Fibroblast of lung (primary cell): ENCODE measurements at regions not wholly inside any gene's neighbourhood (a gene's known extent, or its start where the extent isn't known, plus 50 kb on each side); places are given as distances from the start of the nearest gene placed in this dataset.

Experiments used
- DNase-seq, 2 donors: peaks; one replicate each; pipeline versions ENCODE4 v3.0.0 to v3.0.0-alpha.2; 2010; ENCODE audit warnings: low read depth in 2 of 2
- H2AFZ ChIP-seq: 2 replicates; pipeline ENCODE4 v1.5.1; 2012; ENCODE audit warnings: low read length, control low read depth, inconsistent platforms
- H3K27ac ChIP-seq: 2 replicates; pipeline ENCODE4 v1.5.1; 2011; ENCODE audit warnings: low read length, control low read depth; ENCODE audit not compliant: insufficient read depth
- H3K27me3 ChIP-seq: 2 replicates; pipeline ENCODE4 v1.5.1; 2011; ENCODE audit warnings: mild to moderate bottlenecking, low read length; ENCODE audit not compliant: control insufficient read depth, insufficient read depth
- H3K36me3 ChIP-seq: 2 replicates; pipeline ENCODE4 v1.5.1; 2011; ENCODE audit warnings: low read length; ENCODE audit not compliant: control insufficient read depth, insufficient read depth
- H3K4me1 ChIP-seq: 2 replicates; pipeline ENCODE4 v1.5.1; 2011; ENCODE audit warnings: low read length; ENCODE audit not compliant: control insufficient read depth, insufficient read depth; ENCODE audit errors: extremely low read depth
- H3K4me2 ChIP-seq: 2 replicates; pipeline ENCODE4 v1.5.1; 2011; ENCODE audit warnings: low read length, control low read depth; ENCODE audit not compliant: insufficient read depth; ENCODE audit errors: extremely low read depth
- H3K4me3 ChIP-seq, 4 experiments: fragments of 200-600 bp in 1 of 4; sonication (generic) in 1 of 4; replicated peaks in 1 of 4; 2 replicates each; pipeline ENCODE4 v1.5.1; 2011 to 2016; ENCODE audit warnings: low read length in 4 of 4, low read depth in 3 of 4, mild to moderate bottlenecking in 3 of 4, control low read depth in 2 of 4, inconsistent platforms in 1 of 4, mixed read lengths in 1 of 4; ENCODE audit not compliant: insufficient read depth in 1 of 4; ENCODE audit errors: control extremely low read depth in 1 of 4
- H3K79me2 ChIP-seq: 2 replicates; pipeline ENCODE4 v1.5.1; 2012; ENCODE audit warnings: mild to moderate bottlenecking, low read length, inconsistent platforms; ENCODE audit not compliant: control insufficient read depth, insufficient read depth
- H3K9ac ChIP-seq: 2 replicates; pipeline ENCODE4 v1.5.1; 2011; ENCODE audit warnings: mild to moderate bottlenecking, low read length, control low read depth; ENCODE audit not compliant: insufficient read depth
- H3K9me3 ChIP-seq: 2 replicates; pipeline ENCODE4 v1.5.1; 2012; ENCODE audit warnings: low read depth, low read length; ENCODE audit not compliant: control insufficient read depth, insufficient read depth
- H4K20me1 ChIP-seq: 2 replicates; pipeline ENCODE4 v1.5.1; 2011; ENCODE audit warnings: low read length; ENCODE audit not compliant: control insufficient read depth, insufficient read depth; ENCODE audit errors: extremely low read depth
- CTCF ChIP-seq, 2 donors: IDR thresholded peaks in 1 of 2; conservative IDR thresholded peaks in 1 of 2; 1 replicate in 1 of 2; 2 replicates in 1 of 2; pipeline ENCODE4 v1.5.1; 2011 to 2012; ENCODE audit warnings: low read length in 2 of 2, control low read depth in 1 of 2, inconsistent platforms in 1 of 2, low read depth in 1 of 2, mild to moderate bottlenecking in 1 of 2
- EZH2 ChIP-seq: IDR thresholded peaks from 2 replicates; pipeline ENCODE4 v1.5.1; 2012; ENCODE audit warnings: low read length, control low read depth, mild to moderate bottlenecking; ENCODE audit errors: missing control alignments

- H3K36me3 ChIP-seq, result no peaks in the 10 kb centered on the region
- no peaks in the 10 kb centered on the region for H3K27me3 ChIP-seq
- H3K9ac ChIP-seq, result no peak overlapping the region
- peak in 1 of 2 donors; percentile 6 for DNase-seq
- H3K4me3 ChIP-seq, result no peak overlapping the region
- no peaks in the 10 kb centered on the region for H3K79me2 ChIP-seq
- H2AFZ ChIP-seq, result no peak overlapping the region
- no peak overlapping the region for H3K4me2 ChIP-seq
- no peak overlapping the region for H3K27ac ChIP-seq
- H3K4me1 ChIP-seq, result no peaks in the 10 kb centered on the region
- H4K20me1 ChIP-seq, result no peaks in the 10 kb centered on the region
- TF ChIP-seq CTCF (conservative IDR thresholded peaks at IDR 0.05 in 1 of 2, IDR thresholded peaks at IDR 0.05 in 1 of 2; ENCODE audit: low read depth in 1 of 2, low read length in 2 of 2), result no peak
- no peak for TF ChIP-seq EZH2
- peaks cover 2% of the 10 kb centered on the region for H3K9me3 ChIP-seq
These were observed 213.9 kb downstream of the IRX2 start for GRCh38 chr5:2537378-2538145.

- Histone ChIP-seq H3K4me1 (no peaks in the 10 kb centered on the region), H3K79me2 (no peaks in the 10 kb centered on the region), H2AFZ (no peak overlapping the region), H4K20me1 (no peaks in the 10 kb centered on the region), H3K27me3 (no peaks in the 10 kb centered on the region), H3K36me3 (no peaks in the 10 kb centered on the region), H3K4me3 (no peak overlapping the region), H3K9me3 (peaks cover 2% of the 10 kb centered on the region), H3K4me2 (no peak overlapping the region), H3K27ac (no peak overlapping the region), H3K9ac (no peak overlapping the region)
- DNase-seq, result no peak
- TF ChIP-seq EZH2, result no peak
- TF ChIP-seq CTCF (conservative IDR thresholded peaks at IDR 0.05 in 1 of 2, IDR thresholded peaks at IDR 0.05 in 1 of 2; ENCODE audit: low read depth in 1 of 2, low read length in 2 of 2), result no peak
These were observed 214.7 kb downstream of the IRX2 start for GRCh38 chr5:2536632-2537377.

DNA sequence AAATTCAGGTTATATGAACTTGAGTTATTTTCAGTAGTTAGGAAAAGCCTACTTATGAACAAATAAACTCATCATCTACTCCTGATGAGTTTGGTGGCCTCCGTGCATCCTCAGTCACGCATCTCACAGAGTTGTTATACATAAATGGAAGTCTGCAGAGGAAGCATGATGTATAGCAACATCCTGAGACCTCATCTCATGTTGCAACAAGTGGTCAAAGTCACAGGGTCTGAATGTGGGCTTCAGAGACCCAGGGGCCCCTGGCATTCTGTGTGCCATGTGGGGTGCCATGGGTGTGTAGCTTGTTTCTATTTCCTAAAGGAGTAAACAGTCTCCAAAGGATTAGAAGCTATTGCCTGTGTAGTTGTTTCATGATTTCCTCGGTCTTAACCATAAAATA lies 216.5 kb downstream of the IRX2 start:
- no peaks in the 10 kb centered on the region for H4K20me1 ChIP-seq
- TF ChIP-seq EZH2, result no peak
- no peaks in the 10 kb centered on the region for H3K79me2 ChIP-seq
- no peak overlapping the region for H3K4me2 ChIP-seq
- no peak overlapping the region for H3K9ac ChIP-seq
- no peaks in the 10 kb centered on the region for H3K9me3 ChIP-seq
- H3K36me3 ChIP-seq, result no peaks in the 10 kb centered on the region
- H3K4me3 ChIP-seq, result no peak overlapping the region
- H3K27ac ChIP-seq, result no peak overlapping the region
- DNase-seq, result no peak
- no peaks in the 10 kb centered on the region for H3K27me3 ChIP-seq
- no peak overlapping the region for H2AFZ ChIP-seq
- H3K4me1 ChIP-seq, result no peaks in the 10 kb centered on the region
